Esophagus muscularis mucosa (tissue), 4 donors: ENCODE measurements at regions not wholly inside any gene's neighbourhood (a gene's known extent, or its start where the extent isn't known, plus 50 kb on each side); places are given as distances from the start of the nearest gene placed in this dataset.

Experiments used
- DNase-seq: peaks from one replicate; pipeline ENCODE4 v3.0.0-alpha.2; 2017; ENCODE audit errors: extremely low spot score
- H3K27ac ChIP-seq, 4 donors: fragments of 200-600 bp; sonication (generic); replicated peaks in 1 of 4; 1 replicate in 3 of 4; 2 replicates in 1 of 4; pipeline ENCODE4 v1.5.1; 2016 to 2019; ENCODE audit warnings: mild to moderate bottlenecking in 1 of 4
- H3K27me3 ChIP-seq, 4 donors: fragments of 200-600 bp; sonication (generic); one replicate each; pipeline versions ENCODE4 v1.5.1 to v1.6.0; 2016 to 2019
- H3K36me3 ChIP-seq, 4 donors: fragments of 200-600 bp; sonication (generic); one replicate each; pipeline ENCODE4 v1.5.1; 2016 to 2019
- H3K4me1 ChIP-seq, 4 donors: fragments of 200-600 bp; sonication (generic); one replicate each; pipeline ENCODE4 v1.5.1; 2016 to 2019
- H3K4me3 ChIP-seq, 4 donors: fragments of 200-600 bp; sonication (generic); 1 replicate in 2 of 4; 2 replicates in 2 of 4; pipeline ENCODE4 v1.5.1; 2016 to 2019; ENCODE audit warnings: mild to moderate bottlenecking in 4 of 4, moderate library complexity in 1 of 4
- H3K9me3 ChIP-seq, 4 donors: fragments of 200-600 bp; sonication (generic); 1 replicate in 3 of 4; 2 replicates in 1 of 4; pipeline ENCODE4 v1.5.1; 2016 to 2019
- CTCF ChIP-seq, 3 experiments: fragments of 200-600 bp in 2 of 3; fragments of 450-650 bp in 1 of 3; sonication (generic) in 2 of 3; IDR thresholded peaks; one replicate each; pipeline ENCODE4 v1.5.1; 2017 to 2019; ENCODE audit warnings: antibody characterized with exemption in 3 of 3, mild to moderate bottlenecking in 2 of 3, moderate library complexity in 1 of 3
- EP300 ChIP-seq: sonication (generic); formaldehyde crosslinking; IDR thresholded peaks from one replicate; pipeline ENCODE4 v1.6.1; 2017; ENCODE audit warnings: antibody characterized with exemption
- POLR2A ChIP-seq: fragments of 450-650 bp; IDR thresholded peaks from one replicate; pipeline ENCODE4 v1.6.1; 2017; ENCODE audit warnings: antibody characterized with exemption, moderate library complexity, mild to moderate bottlenecking, low read depth
- POLR2AphosphoS5 ChIP-seq, 2 donors: sonication (generic); formaldehyde crosslinking; IDR thresholded peaks; one replicate each; pipeline ENCODE4 v1.6.1; 2017; ENCODE audit warnings: antibody characterized with exemption in 2 of 2
- WGBS: methylation state at CpG from one replicate; pipeline ENCODE4 v1.1.5; 2018; 5-methylcytosine and 5-hydroxymethylcytosine counted together
- intact Hi-C: fragments of 100-400 bp; cut with DNase I; formaldehyde crosslinking; loops from one replicate; pipeline ENCODE4 v1.15.1; 2023

GRCh38 chr3:176090727-176091126, 1106.6 kb downstream of the TBL1XR1 start:
- Histone ChIP-seq H3K4me3 (no peak overlapping the region), H3K9me3 (peaks cover 0 to 5% (median 0%) of the 10 kb centered on the region in 4 donors), H3K36me3 (no peaks in the 10 kb centered on the region), H3K27ac (no peak overlapping the region), H3K27me3 (no peaks in the 10 kb centered on the region), H3K4me1 (no peaks in the 10 kb centered on the region)
- WGBS = 50% methylated on average over 3 of the region's 3 CpGs
- intact Hi-C loops = no loop called here
- no peak for DNase-seq
- TF ChIP-seq CTCF (IDR thresholded peaks at IDR 0.05) = no peak
- no peak for TF ChIP-seq POLR2AphosphoS5 (IDR thresholded peaks at IDR 0.05)
- no peak for TF ChIP-seq EP300
- TF ChIP-seq POLR2A = no peak

- DNase-seq = no peak
- no peak overlapping the region for H3K4me3 ChIP-seq
- 97% methylated on average over 3 of the region's 3 CpGs for WGBS
- no peaks in the 10 kb centered on the region for H3K27me3 ChIP-seq
- no peaks in the 10 kb centered on the region for H3K4me1 ChIP-seq
- TF ChIP-seq EP300 = no peak
- TF ChIP-seq POLR2A = no peak
- no peak for TF ChIP-seq CTCF (IDR thresholded peaks at IDR 0.05)
- TF ChIP-seq POLR2AphosphoS5 (IDR thresholded peaks at IDR 0.05) = no peak
- no peak overlapping the region for H3K27ac ChIP-seq
- H3K9me3 ChIP-seq = peaks cover 0 to 5% (median 0%) of the 10 kb centered on the region in 4 donors
- intact Hi-C loops = no loop called here
- H3K36me3 ChIP-seq = no peaks in the 10 kb centered on the region
Measured at GRCh38 chr3:176088962-176089383, 1108.3 kb downstream of the TBL1XR1 start.

GRCh38 chr3:176087066-176087697, 1110.1 kb downstream of the TBL1XR1 start:
- TF ChIP-seq EP300 = no peak
- no peak for TF ChIP-seq POLR2AphosphoS5 (IDR thresholded peaks at IDR 0.05)
- TF ChIP-seq CTCF (IDR thresholded peaks at IDR 0.05) = no peak
- TF ChIP-seq POLR2A = no peak
- intact Hi-C loops = no loop called here
- H3K4me3 ChIP-seq = no peak overlapping the region
- DNase-seq = no peak
- peaks cover 0 to 5% (median 0%) of the 10 kb centered on the region in 4 donors for H3K9me3 ChIP-seq
- 42% methylated on average over 2 of the region's 2 CpGs for WGBS
- no peaks in the 10 kb centered on the region for H3K36me3 ChIP-seq
- H3K4me1 ChIP-seq = no peaks in the 10 kb centered on the region
- no peaks in the 10 kb centered on the region for H3K27me3 ChIP-seq
- H3K27ac ChIP-seq = no peak overlapping the region

- Histone ChIP-seq H3K4me1 (no peaks in the 10 kb centered on the region), H3K9me3 (peaks cover 0 to 4% (median 0%) of the 10 kb centered on the region in 4 donors), H3K4me3 (no peak overlapping the region), H3K36me3 (no peaks in the 10 kb centered on the region), H3K27me3 (no peaks in the 10 kb centered on the region), H3K27ac (no peak overlapping the region)
- intact Hi-C loops = no loop called here
- 0% methylated on average over 1 of the region's 1 CpG for WGBS
- TF ChIP-seq POLR2AphosphoS5 (IDR thresholded peaks at IDR 0.05) (no peak), CTCF (IDR thresholded peaks at IDR 0.05) (no peak), POLR2A (no peak), EP300 (no peak)
- DNase-seq = no peak
Measured at GRCh38 chr3:176079785-176080184, 1117.5 kb downstream of the TBL1XR1 start.

GRCh38 chr3:176078906-176079305, 1118.4 kb downstream of the TBL1XR1 start:
- intact Hi-C loops = no loop called here
- DNase-seq = no peak
- no peaks in the 10 kb centered on the region for H3K27me3 ChIP-seq
- no peaks in the 10 kb centered on the region for H3K36me3 ChIP-seq
- no peak for TF ChIP-seq POLR2AphosphoS5 (IDR thresholded peaks at IDR 0.05)
- H3K4me3 ChIP-seq = no peak overlapping the region
- 84% methylated on average over 1 of the region's 1 CpG for WGBS
- peaks cover 0 to 4% (median 0%) of the 10 kb centered on the region in 4 donors for H3K9me3 ChIP-seq
- no peak overlapping the region for H3K27ac ChIP-seq
- no peaks in the 10 kb centered on the region for H3K4me1 ChIP-seq
